Heart left ventricle (tissue), 16 donors: ENCODE measurements at regions not wholly inside any gene's neighbourhood (a gene's known extent, or its start where the extent isn't known, plus 50 kb on each side); places are given as distances from the start of the nearest gene placed in this dataset.

ENCODE experiments used
- ATAC-seq, 4 donors: fragments of 200-7000 bp; cut with Tn5 transposase; one replicate each; pipeline ENCODE4 v1.9.1; 2020 to 2022; ENCODE audit warnings: moderate library complexity in 4 of 4, mild to moderate bottlenecking in 3 of 4, moderate number of reproducible peaks in 1 of 4
- DNase-seq, 5 donors: peaks; one replicate each; pipeline ENCODE4 v3.0.0-alpha.2; 2020
- H3K27ac ChIP-seq, 12 donors: fragments of 200-600 bp; sonication (generic) in 4 of 12; one replicate each; pipeline versions ENCODE4 v1.5.0 to v1.8.0; 2016 to 2022; ENCODE audit warnings: mild to moderate bottlenecking in 2 of 12
- H3K27me3 ChIP-seq, 9 donors: fragments of 200-600 bp; sonication (generic) in 2 of 9; one replicate each; pipeline versions ENCODE4 v1.5.1 to v1.8.0; 2016 to 2022; ENCODE audit warnings: mild to moderate bottlenecking in 3 of 9
- H3K36me3 ChIP-seq, 9 donors: fragments of 200-600 bp; sonication (generic) in 2 of 9; one replicate each; pipeline versions ENCODE4 v1.5.0 to v1.8.0; 2018 to 2022; ENCODE audit warnings: mild to moderate bottlenecking in 2 of 9
- H3K4me1 ChIP-seq, 12 donors: fragments of 200-600 bp; sonication (generic) in 4 of 12; one replicate each; pipeline versions ENCODE4 v1.5.0 to v1.8.0; 2016 to 2022; ENCODE audit warnings: mild to moderate bottlenecking in 3 of 12
- H3K4me3 ChIP-seq, 12 donors: fragments of 200-600 bp; sonication (generic) in 4 of 12; one replicate each; pipeline versions ENCODE4 v1.5.0 to v1.8.0; 2017 to 2022; ENCODE audit warnings: mild to moderate bottlenecking in 9 of 12, moderate library complexity in 4 of 12
- H3K9me3 ChIP-seq, 12 donors: fragments of 200-600 bp; sonication (generic) in 4 of 12; one replicate each; pipeline versions ENCODE4 v1.5.0 to v1.8.0; 2016 to 2022; ENCODE audit warnings: mild to moderate bottlenecking in 1 of 12
- CTCF ChIP-seq, 12 donors: fragments of 200-600 bp; sonication (generic) in 4 of 12; IDR thresholded peaks; one replicate each; pipeline versions ENCODE4 v1.5.0 to v1.8.0; 2018 to 2022; ENCODE audit warnings: antibody characterized with exemption in 12 of 12, mild to moderate bottlenecking in 5 of 12
- POLR2A ChIP-seq, 2 donors: fragments of 450-650 bp; IDR thresholded peaks; one replicate each; pipeline ENCODE4 v1.6.1; 2017; ENCODE audit warnings: antibody characterized with exemption in 2 of 2, mild to moderate bottlenecking in 2 of 2, moderate library complexity in 2 of 2
- WGBS, 4 donors: extraction: QIAGEN DNeasy Blood & Tissue Kit in 2 of 4; methylation state at CpG; one replicate each; pipeline versions ENCODE4 v1.1.5 to v1.1.7; 2013 to 2018; 5-methylcytosine and 5-hydroxymethylcytosine counted together
- intact Hi-C, 10 donors: fragments of 100-400 bp; cut with DNase I; formaldehyde crosslinking; loops; one replicate each; pipeline versions ENCODE4 v1.11.1 to v1.14.2; 2022
- donor health status: ischemic (EF 13 %, LVEDD 7.1; RV severe dilation, severe dysfunction).
- donor health status: healthy with polysubstance abuse.
- donor health status: DM: no; HTN: yes; CAD: no.
- donor health status: DM: no; HTN: no; CAD: no.
- donor health status: ischemic (EF 25% LVEDD 6.9; RV normal size, moderate dysfunction).
- donor health status: ischemic (EF 25% LVEDD 5.7; RV mildly dilated, moderate dysfunction).
- donor health status: healthy.
- donor health status: DM: yes; HTN: yes; CAD: no.
- donor health status: ischemic (EF 35%, LVEDD 5.7; RV mildly dilated, moderate dysfunction).
- donor health status: nonischemic (EF 11% LVEDD 7.7; RV severe dilation, severe dysfunction).
- donor health status: DM: yes; HTN: yes; CAD: no.
- donor health status: PGD.
- donor health status: ischemic (EF 29% LVEDD 5.4; RV normal size, mild dysfunction).
- donor health status: nonischemic (EF 23%, LVEDD 6.1; RV moderate dilation, normal function).

GRCh38 chr5:159835548-159835947, 80.7 kb upstream of the ADRA1B start:
- DNase-seq, result no peak
- Histone ChIP-seq H3K9me3 (peaks cover 0 to 4% (median 0%) of the 10 kb centered on the region in 12 donors), H3K4me3 (no peak overlapping the region), H3K36me3 (no peaks in the 10 kb centered on the region), H3K27me3 (peaks cover 0 to 4% (median 0%) of the 10 kb centered on the region in 9 donors), H3K4me1 (no peaks in the 10 kb centered on the region), H3K27ac (no peak overlapping the region)
- TF ChIP-seq POLR2A (IDR thresholded peaks at IDR 0.05) (no peak), CTCF (IDR thresholded peaks at IDR 0.05) (no peak)
- ATAC-seq, result no peak
- intact Hi-C loops, result no loop called here

- no peak for ATAC-seq
- intact Hi-C loops, result no loop called here
- H3K36me3 ChIP-seq, result no peaks in the 10 kb centered on the region
- H3K4me1 ChIP-seq, result no peaks in the 10 kb centered on the region
- DNase-seq, result no peak
- no peak overlapping the region for H3K27ac ChIP-seq
- H3K9me3 ChIP-seq, result peaks cover 0 to 4% (median 0%) of the 10 kb centered on the region in 12 donors
- no peaks in the 10 kb centered on the region for H3K27me3 ChIP-seq
- TF ChIP-seq CTCF (IDR thresholded peaks at IDR 0.05), result no peak
- no peak for TF ChIP-seq POLR2A (IDR thresholded peaks at IDR 0.05)
- no peak overlapping the region for H3K4me3 ChIP-seq
Observed at GRCh38 chr5:159836691-159837090, 79.6 kb upstream of the ADRA1B start.

- 85 to 89% (median 88%) methylated on average over 2 of the region's 2 CpGs for WGBS, 4 donors
- no peak for ATAC-seq
- H3K27me3 ChIP-seq, result no peaks in the 10 kb centered on the region
- intact Hi-C loops, result no loop called here
- H3K36me3 ChIP-seq, result no peaks in the 10 kb centered on the region
- no peak overlapping the region for H3K27ac ChIP-seq
- DNase-seq, result no peak
- H3K9me3 ChIP-seq, result peaks cover 0 to 4% (median 0%) of the 10 kb centered on the region in 12 donors
- no peaks in the 10 kb centered on the region for H3K4me1 ChIP-seq
- no peak overlapping the region for H3K4me3 ChIP-seq
- TF ChIP-seq CTCF (IDR thresholded peaks at IDR 0.05) (no peak), POLR2A (IDR thresholded peaks at IDR 0.05) (no peak)
Observed at GRCh38 chr5:159837860-159838259, 78.4 kb upstream of the ADRA1B start.

- TF ChIP-seq CTCF (IDR thresholded peaks at IDR 0.05), result no peak
- TF ChIP-seq POLR2A (IDR thresholded peaks at IDR 0.05), result no peak
- Histone ChIP-seq H3K4me1 (no peaks in the 10 kb centered on the region), H3K27ac (no peak overlapping the region), H3K9me3 (peaks cover 0 to 4% (median 0%) of the 10 kb centered on the region in 12 donors), H3K36me3 (no peaks in the 10 kb centered on the region), H3K4me3 (no peak overlapping the region), H3K27me3 (no peaks in the 10 kb centered on the region)
- ATAC-seq (no peak), DNase-seq (no peak)
- 77 to 82% (median 80%) methylated on average over 8 of the region's 8 CpGs for WGBS, 4 donors
- intact Hi-C loops, result no loop called here
Observed at GRCh38 chr5:159838551-159839222, 77.6 kb upstream of the ADRA1B start.
